DND-41 (cell line): ENCODE measurements at regions not wholly inside any gene's neighbourhood (a gene's known extent, or its start where the extent isn't known, plus 50 kb on each side); places are given as distances from the start of the nearest gene placed in this dataset.

Source experiments
- EZH2 ChIP-seq: IDR thresholded peaks from 3 replicates; pipeline ENCODE4 v1.6.1; 2012; ENCODE audit warnings: borderline replicate concordance, low read depth, mild to moderate bottlenecking, moderate library complexity, low read length, inconsistent platforms; ENCODE audit not compliant: severe bottlenecking
- TF ChIP-seq, protein P1 (sequence below): IDR thresholded peaks from 2 replicates; pipeline ENCODE4 v1.5.1; 2012; ENCODE audit warnings: borderline replicate concordance, low read length, moderate library complexity, mild to moderate bottlenecking; ENCODE audit not compliant: poor library complexity, severe bottlenecking; ENCODE audit errors: extremely low read depth

DNA sequence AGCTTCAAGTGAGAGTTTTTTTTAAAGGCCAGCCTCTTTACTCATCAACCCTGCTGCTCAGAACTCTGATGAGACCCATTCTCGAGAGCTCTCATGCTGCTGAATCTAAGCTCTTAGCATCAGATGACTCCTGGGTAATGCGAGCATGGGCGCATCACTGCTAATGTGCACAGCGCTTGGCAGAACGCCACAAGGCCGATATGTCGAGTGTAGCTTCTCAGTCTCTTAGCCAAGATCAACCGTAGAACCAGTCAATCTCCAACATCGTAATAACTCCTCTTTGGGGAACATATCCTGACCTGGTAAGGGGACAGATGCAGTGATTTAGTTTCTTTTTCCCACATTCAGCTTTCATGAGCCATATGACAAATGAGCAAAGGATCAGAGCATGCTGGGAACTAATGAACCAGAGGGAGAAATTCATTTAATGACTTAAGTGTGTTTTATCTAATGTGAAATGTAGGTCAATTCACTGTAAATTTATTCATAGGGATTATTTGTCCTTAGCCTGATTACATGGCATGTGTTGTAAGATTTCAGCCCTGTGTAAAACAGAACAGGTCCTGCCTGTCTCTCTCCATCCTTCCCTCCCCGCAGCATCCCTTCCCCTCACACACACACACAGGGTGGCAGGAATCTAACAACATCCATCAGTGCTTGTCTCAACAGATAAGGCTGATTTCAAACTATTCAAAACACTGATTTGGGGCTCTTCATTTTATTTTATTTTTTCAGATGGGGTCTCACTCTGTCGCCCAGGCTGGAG is 195.4 kb upstream of the C2CD4B start:
- TF ChIP-seq, protein P1, sequence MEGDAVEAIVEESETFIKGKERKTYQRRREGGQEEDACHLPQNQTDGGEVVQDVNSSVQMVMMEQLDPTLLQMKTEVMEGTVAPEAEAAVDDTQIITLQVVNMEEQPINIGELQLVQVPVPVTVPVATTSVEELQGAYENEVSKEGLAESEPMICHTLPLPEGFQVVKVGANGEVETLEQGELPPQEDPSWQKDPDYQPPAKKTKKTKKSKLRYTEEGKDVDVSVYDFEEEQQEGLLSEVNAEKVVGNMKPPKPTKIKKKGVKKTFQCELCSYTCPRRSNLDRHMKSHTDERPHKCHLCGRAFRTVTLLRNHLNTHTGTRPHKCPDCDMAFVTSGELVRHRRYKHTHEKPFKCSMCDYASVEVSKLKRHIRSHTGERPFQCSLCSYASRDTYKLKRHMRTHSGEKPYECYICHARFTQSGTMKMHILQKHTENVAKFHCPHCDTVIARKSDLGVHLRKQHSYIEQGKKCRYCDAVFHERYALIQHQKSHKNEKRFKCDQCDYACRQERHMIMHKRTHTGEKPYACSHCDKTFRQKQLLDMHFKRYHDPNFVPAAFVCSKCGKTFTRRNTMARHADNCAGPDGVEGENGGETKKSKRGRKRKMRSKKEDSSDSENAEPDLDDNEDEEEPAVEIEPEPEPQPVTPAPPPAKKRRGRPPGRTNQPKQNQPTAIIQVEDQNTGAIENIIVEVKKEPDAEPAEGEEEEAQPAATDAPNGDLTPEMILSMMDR: no peak
- no peak for TF ChIP-seq EZH2
